D721Med (cell line): ENCODE measurements at regions not wholly inside any gene's neighbourhood (a gene's known extent, or its start where the extent isn't known, plus 50 kb on each side); places are given as distances from the start of the nearest gene placed in this dataset.

ENCODE experiments used
- DNase-seq: peaks from one replicate; pipeline ENCODE4 v3.0.0; 2011; ENCODE audit warnings: low spot score; ENCODE audit not compliant: insufficient read length
- FAIRE-seq: peaks from 2 replicates; lab custom pipeline; 2011; peaks lifted over from hg19 to GRCh38; lab: Jason Lieb, UNC
- TF ChIP-seq, protein P1 (sequence below): IDR thresholded peaks from 2 replicates; pipeline ENCODE4 v1.5.1; 2012; ENCODE audit warnings: mild to moderate bottlenecking, control low read depth; ENCODE audit not compliant: insufficient read depth; ENCODE audit errors: missing control alignments

DNA sequence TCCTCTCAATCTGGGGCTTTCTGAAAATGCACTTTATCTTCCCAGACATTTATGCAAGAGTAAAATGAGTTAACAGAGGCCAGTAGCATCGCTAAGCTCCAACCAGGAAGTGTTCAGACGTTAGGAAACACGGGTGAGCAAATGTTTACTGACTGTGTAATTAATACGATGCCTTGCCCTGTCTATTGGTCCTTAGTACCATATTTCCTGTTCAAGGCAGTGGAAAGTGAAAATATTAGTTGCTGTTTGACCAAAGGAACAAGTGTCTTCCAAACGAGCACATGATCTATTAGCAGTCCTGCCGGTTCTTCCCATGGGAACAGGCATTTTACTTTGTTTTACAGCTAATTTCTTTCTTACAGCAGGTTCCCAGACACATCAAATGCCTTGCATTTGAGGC, 311.1 kb upstream of the JAG1 start:
- FAIRE-seq (no peak), DNase-seq (no peak)
- TF ChIP-seq, protein P1, sequence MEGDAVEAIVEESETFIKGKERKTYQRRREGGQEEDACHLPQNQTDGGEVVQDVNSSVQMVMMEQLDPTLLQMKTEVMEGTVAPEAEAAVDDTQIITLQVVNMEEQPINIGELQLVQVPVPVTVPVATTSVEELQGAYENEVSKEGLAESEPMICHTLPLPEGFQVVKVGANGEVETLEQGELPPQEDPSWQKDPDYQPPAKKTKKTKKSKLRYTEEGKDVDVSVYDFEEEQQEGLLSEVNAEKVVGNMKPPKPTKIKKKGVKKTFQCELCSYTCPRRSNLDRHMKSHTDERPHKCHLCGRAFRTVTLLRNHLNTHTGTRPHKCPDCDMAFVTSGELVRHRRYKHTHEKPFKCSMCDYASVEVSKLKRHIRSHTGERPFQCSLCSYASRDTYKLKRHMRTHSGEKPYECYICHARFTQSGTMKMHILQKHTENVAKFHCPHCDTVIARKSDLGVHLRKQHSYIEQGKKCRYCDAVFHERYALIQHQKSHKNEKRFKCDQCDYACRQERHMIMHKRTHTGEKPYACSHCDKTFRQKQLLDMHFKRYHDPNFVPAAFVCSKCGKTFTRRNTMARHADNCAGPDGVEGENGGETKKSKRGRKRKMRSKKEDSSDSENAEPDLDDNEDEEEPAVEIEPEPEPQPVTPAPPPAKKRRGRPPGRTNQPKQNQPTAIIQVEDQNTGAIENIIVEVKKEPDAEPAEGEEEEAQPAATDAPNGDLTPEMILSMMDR, result no peak

DNA sequence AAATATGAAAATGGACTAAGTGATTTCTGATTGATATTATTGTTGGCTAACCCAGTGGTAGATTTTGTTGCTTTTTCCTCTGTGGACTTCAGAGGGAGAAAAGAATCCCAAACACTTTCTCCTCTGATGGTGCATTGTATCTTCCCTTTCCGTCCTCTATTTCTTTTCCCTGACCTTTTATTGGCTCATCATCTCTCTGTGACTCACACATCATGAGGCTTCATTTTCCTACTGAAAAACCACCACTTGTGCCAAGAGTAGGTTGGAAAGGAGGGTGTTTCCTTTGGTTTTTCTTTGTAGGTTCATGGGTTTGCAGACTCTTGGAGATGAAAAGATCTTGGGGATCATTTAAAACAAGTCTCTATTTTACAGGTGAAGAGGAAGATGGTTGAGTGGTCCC, 311.7 kb upstream of the JAG1 start:
- FAIRE-seq, result no peak
- TF ChIP-seq, protein P1, result no peak
- no peak for DNase-seq

DNA sequence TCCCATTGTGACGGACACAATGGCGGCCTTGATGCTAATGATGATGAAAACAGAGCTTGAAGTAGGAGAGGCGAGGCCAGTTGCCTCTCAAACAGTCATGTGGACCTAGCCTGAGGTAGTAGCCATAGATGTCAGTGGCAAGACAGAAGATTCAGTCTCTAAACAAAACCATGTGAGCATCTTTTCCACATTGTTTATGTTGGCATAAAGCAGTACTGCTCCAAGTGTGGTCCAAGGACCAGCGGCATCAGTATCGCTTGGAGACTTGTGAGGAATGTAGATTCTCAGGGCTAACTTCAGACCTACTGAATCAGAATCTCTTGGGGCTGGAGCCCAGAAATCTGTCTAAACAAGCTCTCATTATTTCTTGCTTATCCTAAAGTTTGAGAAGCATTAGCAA, 312.8 kb upstream of the JAG1 start:
- FAIRE-seq, result no peak

DNA sequence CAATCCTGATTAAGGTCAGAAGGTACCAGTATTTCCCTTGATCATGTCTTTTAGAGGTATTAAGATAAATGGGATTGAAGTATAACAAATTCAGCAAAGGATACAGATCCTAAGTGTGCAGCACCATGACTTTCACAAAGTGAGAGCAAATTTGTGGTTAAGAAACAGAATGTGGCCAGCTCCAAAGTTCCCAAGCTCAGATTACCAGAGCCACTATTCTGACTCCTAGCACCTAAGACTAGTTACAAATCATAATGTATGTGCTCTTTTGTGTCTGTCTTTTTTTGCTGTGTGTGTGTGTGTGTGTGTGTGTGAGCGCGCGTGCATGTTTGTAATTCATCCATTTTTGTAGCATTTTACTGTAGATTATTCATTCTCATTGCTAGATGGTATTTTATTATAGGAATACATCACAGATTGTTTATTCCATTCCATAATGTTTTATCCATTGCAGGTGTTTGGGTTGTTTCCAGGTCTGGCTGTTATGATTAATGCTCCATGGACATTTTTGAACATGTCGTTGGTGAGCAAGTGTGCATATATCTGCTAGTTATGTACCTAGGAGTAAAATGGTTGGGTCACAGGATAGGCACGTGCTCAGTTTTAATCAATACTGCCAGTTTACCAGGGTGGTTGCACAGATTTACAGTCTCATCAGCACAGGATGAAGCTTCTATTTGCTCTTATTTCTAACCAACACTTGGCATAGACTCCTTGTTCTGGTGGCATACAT, 314.0 kb upstream of the JAG1 start:
- FAIRE-seq, result no peak
- DNase-seq, result no peak
- TF ChIP-seq, protein P1, result no peak

More for the DNA sequence above, 312.8 kb upstream of the JAG1 start:
- no peak for DNase-seq
- TF ChIP-seq, protein P1, result no peak

DNA sequence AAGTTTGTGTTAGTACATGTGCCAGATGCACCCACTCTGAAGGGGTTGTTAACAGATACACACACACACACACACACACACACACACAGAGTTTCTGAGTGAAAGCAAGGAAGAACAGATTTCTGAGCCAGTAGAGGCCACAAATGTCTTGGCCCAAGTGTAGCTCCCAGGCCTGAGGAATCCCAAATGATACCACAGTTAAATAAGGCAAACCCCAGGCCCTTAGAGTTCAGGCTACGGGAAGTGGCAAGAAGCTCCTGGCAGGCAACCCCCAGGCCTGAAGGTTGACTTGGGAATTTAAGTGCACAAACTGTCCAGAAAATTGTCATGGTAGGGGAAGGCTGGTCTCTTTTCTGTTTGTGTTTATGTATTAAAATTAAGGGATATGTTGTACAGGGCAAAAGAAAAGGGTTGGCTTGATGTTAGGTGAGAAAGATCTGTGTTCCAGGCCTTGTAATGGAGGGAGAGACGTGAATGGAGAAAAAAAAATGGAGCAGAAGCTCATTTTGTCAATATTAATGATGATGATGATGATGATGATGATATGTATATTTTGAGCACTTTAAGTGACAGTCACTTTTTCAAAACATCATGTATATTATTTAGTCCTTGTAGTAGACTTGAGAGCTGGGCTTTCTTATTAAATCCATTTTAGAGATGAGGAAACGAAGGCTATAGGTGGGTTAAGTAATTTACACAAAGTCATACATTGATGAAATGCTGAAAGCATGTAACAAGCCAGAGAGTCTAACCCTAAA, 317.0 kb upstream of the JAG1 start:
- TF ChIP-seq, protein P1, result no peak
- DNase-seq (no peak), FAIRE-seq (no peak)

DNA sequence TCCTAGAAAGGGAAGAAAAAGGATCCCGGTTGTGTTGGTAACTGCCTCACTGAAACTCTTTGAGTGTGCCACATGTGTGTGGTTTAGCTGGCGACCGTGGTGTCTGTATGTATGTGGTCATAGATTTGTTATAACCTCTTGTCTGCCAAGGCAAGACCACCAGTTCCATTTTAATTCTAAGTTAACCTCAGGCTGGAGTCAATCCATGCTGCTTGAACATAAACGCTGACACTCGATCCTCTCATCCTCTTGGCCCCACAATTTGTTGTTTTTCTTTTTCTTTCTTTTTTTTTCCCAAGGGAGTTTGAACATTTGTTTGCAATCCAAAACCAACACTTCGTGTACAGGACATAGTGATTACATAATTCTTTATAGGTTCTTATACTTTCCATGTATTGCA, 318.9 kb upstream of the JAG1 start:
- TF ChIP-seq, protein P1, result no peak
- no peak for DNase-seq
- FAIRE-seq, result no peak
